ENCODE measurements at regions not wholly inside any gene's neighbourhood (a gene's known extent, or its start where the extent isn't known, plus 50 kb on each side); places are given as distances from the start of the nearest gene placed in this dataset.
A peak's percentile ranks its signal among the peaks of the same experiment; 100 is the strongest.

DNA sequence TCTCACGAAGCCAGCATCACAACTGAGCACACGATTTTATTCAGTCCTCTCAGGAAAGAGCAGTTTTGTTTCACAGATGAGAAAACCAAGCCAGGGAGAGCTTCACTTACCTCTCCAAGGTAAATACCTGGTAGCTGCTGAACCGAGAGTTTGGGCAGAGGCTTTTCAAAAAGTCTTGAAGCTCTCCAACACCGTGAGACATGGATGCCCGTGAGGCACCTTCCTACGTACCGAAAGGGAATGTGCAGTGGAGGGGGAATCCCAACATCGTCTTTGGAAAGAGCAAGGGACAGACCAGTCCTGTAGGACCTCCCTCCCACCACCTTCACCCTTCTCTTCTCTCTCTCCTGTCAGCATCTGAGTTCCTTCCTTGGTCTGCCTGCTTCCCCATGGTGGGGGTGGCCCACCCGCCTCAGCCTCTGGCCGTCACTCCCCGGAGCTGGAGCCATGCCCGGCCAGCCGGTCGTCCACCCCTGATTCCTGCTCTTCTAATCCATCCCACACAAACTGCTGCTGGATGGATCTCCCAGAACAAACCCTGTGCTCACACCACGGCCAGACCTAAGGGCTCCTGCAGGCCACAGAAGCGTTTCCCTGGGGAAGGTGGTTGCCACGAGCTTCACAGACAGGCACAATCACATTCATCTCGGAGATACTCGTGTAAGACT is 97.3 kb upstream of the SNTG2 start:
- H3K27ac ChIP-seq: no peak overlapping the region
- no peaks in the 10 kb centered on the region for H3K36me3 ChIP-seq
- WGBS, 5 donors: 66 to 77% (median 72%) methylated on average over 19 of the region's 19 CpGs
- no peak overlapping the region for H3K4me3 ChIP-seq
- peak in 1 of 2 donors; percentile 32 for DNase-seq
- no peaks in the 10 kb centered on the region for H3K9me3 ChIP-seq
- intact Hi-C loops (cut with DNase I; ENCODE audit: low total_unique reads): loop anchor here (10.0 kb wide), 1 partner anchor 691 kb away; no protein-coding TSS in a partner anchor
- no peaks in the 10 kb centered on the region for H3K4me1 ChIP-seq
- no peaks in the 10 kb centered on the region for H3K27me3 ChIP-seq
- TF ChIP-seq POLR2AphosphoS5 (IDR thresholded peaks at IDR 0.05): no peak
- no peak for TF ChIP-seq EP300 (IDR thresholded peaks at IDR 0.05)

DNA sequence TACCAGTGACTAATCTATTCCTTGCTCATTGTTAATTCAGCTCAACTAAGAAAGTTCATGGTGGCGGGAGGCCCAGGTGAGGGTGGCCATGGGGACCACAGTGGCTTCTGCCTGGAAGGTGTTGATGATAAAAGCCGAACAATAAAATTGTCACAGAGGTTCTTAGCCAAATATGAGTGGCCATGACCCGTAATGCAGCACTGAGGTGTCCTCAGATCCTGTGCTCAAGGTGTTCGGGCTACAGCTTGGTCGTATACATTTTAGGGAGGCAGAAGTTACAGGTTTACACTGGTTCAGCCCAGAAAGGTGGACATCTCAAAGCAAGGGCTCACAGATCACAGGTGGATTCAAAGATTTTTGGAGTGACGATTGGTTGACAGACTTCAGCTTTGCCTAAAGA is 98.5 kb upstream of the SNTG2 start:
- 86 to 91% (median 89%) methylated on average over 6 of the region's 6 CpGs for WGBS, 5 donors
- H3K27ac ChIP-seq: no peak overlapping the region
- H3K27me3 ChIP-seq: no peaks in the 10 kb centered on the region
- no peaks in the 10 kb centered on the region for H3K9me3 ChIP-seq
- H3K4me3 ChIP-seq: no peak overlapping the region
- intact Hi-C loops (cut with DNase I; ENCODE audit: low total_unique reads): loop anchor here (10.0 kb wide), 1 partner anchor 693 kb away; no protein-coding TSS in a partner anchor
- TF ChIP-seq POLR2AphosphoS5 (IDR thresholded peaks at IDR 0.05) (no peak), EP300 (IDR thresholded peaks at IDR 0.05) (no peak), POLR2A (IDR thresholded peaks at IDR 0.05) (no peak)
- TF ChIP-seq, protein P1, sequence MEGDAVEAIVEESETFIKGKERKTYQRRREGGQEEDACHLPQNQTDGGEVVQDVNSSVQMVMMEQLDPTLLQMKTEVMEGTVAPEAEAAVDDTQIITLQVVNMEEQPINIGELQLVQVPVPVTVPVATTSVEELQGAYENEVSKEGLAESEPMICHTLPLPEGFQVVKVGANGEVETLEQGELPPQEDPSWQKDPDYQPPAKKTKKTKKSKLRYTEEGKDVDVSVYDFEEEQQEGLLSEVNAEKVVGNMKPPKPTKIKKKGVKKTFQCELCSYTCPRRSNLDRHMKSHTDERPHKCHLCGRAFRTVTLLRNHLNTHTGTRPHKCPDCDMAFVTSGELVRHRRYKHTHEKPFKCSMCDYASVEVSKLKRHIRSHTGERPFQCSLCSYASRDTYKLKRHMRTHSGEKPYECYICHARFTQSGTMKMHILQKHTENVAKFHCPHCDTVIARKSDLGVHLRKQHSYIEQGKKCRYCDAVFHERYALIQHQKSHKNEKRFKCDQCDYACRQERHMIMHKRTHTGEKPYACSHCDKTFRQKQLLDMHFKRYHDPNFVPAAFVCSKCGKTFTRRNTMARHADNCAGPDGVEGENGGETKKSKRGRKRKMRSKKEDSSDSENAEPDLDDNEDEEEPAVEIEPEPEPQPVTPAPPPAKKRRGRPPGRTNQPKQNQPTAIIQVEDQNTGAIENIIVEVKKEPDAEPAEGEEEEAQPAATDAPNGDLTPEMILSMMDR (IDR thresholded peaks at IDR 0.05): no peak
- no peaks in the 10 kb centered on the region for H3K36me3 ChIP-seq
- no peak for DNase-seq
- no peaks in the 10 kb centered on the region for H3K4me1 ChIP-seq

DNA sequence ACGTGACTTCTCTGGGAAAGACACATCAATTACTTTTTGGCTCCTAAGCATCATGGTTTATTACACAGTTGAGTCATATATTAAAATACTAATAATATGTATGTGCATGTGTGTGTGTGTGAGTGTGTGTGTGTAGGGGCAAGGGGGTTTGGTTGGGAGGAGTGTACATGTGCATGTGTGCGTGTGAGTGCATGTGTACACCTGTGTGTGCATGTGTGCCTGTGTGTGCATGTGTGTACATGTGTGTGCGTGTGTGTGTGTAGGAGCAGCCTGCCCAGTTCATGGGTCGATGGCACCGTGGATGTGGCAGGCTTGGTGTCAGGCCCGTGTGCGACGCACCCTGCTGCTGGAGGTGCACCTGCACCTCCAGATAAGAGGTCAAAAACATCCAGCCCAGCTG is 99.0 kb upstream of the SNTG2 start:
- Histone ChIP-seq H3K4me3 (no peak overlapping the region), H3K4me1 (no peaks in the 10 kb centered on the region), H3K36me3 (no peaks in the 10 kb centered on the region), H3K9me3 (no peaks in the 10 kb centered on the region), H3K27ac (no peak overlapping the region), H3K27me3 (no peaks in the 10 kb centered on the region)
- 71 to 90% (median 84%) methylated on average over 8 of the region's 8 CpGs for WGBS, 5 donors
- DNase-seq: no peak
- intact Hi-C loops (cut with DNase I; ENCODE audit: low total_unique reads): loop anchor here (10.0 kb wide), 1 partner anchor 693 kb away; no protein-coding TSS in a partner anchor
- TF ChIP-seq, protein P1 (IDR thresholded peaks at IDR 0.05): no peak
- TF ChIP-seq POLR2A (IDR thresholded peaks at IDR 0.05) (no peak), EP300 (IDR thresholded peaks at IDR 0.05) (no peak), POLR2AphosphoS5 (IDR thresholded peaks at IDR 0.05) (no peak)

DNA sequence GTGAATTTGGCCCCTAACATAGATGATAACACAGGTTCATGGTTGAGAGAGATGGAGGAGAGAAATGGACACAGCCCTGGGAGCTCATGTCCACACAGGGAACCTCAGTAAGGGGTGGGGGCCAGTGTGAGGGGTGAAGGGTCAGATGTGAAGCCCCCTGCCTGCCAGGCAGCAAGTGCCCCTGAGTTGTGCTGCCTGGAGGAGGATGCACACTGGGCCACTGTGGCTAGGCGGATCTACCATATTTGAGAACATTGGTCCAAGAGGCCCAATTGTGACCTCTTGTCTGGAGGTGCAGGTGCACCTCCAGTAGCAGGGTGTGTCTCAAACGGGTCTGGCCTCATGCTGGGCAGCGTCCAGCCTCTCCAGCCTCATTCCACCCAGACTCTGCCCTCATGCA is 99.6 kb upstream of the SNTG2 start:
- Histone ChIP-seq H3K4me1 (no peaks in the 10 kb centered on the region), H3K27ac (no peak overlapping the region), H3K27me3 (peaks cover 0 to 1% (median 0%) of the 10 kb centered on the region in 3 donors), H3K36me3 (no peaks in the 10 kb centered on the region), H3K4me3 (no peak overlapping the region), H3K9me3 (no peaks in the 10 kb centered on the region)
- TF ChIP-seq EP300 (IDR thresholded peaks at IDR 0.05): no peak
- TF ChIP-seq, protein P1 (IDR thresholded peaks at IDR 0.05): no peak
- TF ChIP-seq POLR2A (IDR thresholded peaks at IDR 0.05): no peak
- no peak for TF ChIP-seq POLR2AphosphoS5 (IDR thresholded peaks at IDR 0.05)
- WGBS, 5 donors: 45 to 71% (median 65%) methylated on average over 3 of the region's 3 CpGs
- intact Hi-C loops (cut with DNase I; ENCODE audit: low total_unique reads): loop anchor here (10.0 kb wide), 1 partner anchor 694 kb away; no protein-coding TSS in a partner anchor
- DNase-seq: no peak

DNA sequence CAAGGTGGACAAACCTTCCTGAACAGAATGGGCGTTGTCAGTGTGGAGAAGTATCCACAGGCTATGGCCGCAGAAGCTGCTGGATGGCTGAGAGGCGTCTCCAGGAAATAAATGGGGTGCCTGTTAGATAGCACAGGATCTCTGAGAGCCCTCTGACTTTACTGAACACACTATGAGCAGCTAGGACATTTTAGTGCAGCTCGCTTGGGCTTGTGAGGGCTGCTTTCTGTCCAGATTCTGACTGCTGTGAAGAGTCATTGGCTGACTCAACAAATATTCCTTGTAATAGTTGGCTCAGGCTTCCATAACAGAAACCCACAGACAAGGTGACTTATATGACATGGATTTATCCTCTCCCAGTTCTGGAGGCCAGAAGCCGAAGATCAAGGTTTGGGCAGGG is 100.2 kb upstream of the SNTG2 start:
- H3K4me3 ChIP-seq: no peak overlapping the region
- no peaks in the 10 kb centered on the region for H3K4me1 ChIP-seq
- H3K27ac ChIP-seq: no peak overlapping the region
- no peaks in the 10 kb centered on the region for H3K36me3 ChIP-seq
- intact Hi-C loops (cut with DNase I; ENCODE audit: low total_unique reads): loop anchor here (10.0 kb wide), 1 partner anchor 694 kb away; no protein-coding TSS in a partner anchor
- DNase-seq: no peak
- TF ChIP-seq EP300 (IDR thresholded peaks at IDR 0.05) (no peak), POLR2A (IDR thresholded peaks at IDR 0.05) (no peak), POLR2AphosphoS5 (IDR thresholded peaks at IDR 0.05) (no peak)
- TF ChIP-seq, protein P1 (IDR thresholded peaks at IDR 0.05): no peak
- no peaks in the 10 kb centered on the region for H3K9me3 ChIP-seq
- 67 to 82% (median 79%) methylated on average over 5 of the region's 5 CpGs for WGBS, 5 donors
- peaks cover 0 to 5% (median 0%) of the 10 kb centered on the region in 3 donors for H3K27me3 ChIP-seq

Measured in stomach (tissue), 8 donors.